GM12878 (cell line): ENCODE measurements at regions not wholly inside any gene's neighbourhood (a gene's known extent, or its start where the extent isn't known, plus 50 kb on each side); places are given as distances from the start of the nearest gene placed in this dataset.

ENCODE experiments used
- ATAC-seq: fragments of 200-7000 bp; cut with Tn5 transposase; 3 replicates; pipeline ENCODE4 v1.9.1; 2020; ENCODE audit warnings: mild to moderate bottlenecking, moderate library complexity
- BruUV-seq: library from RNA; stranded (reverse); fragments of 400-500 nt; replicated peaks from 2 replicates; lab custom pipeline; 2021; lab: Mats Ljungman, UMichigan
- CTCF ChIA-PET: fragments of 300-600 bp; sonication (Branson Sonifier 250); formaldehyde crosslinking; extraction: SDS; loops from one replicate; lab custom pipeline; 2021; ENCODE audit warnings: inconsistent platforms; lab: Yijun Ruan, JAX
- POLR2A ChIA-PET: fragments of 350-600 bp; formaldehyde crosslinking; extraction: SDS; loops from one replicate; lab custom pipeline; 2021; ENCODE audit warnings: inconsistent platforms; lab: Charles Lee
- RAD21 ChIA-PET: fragments of 300-600 bp; sonication (Branson Sonifier 250); formaldehyde crosslinking; loops from one replicate; lab custom pipeline; 2023; ENCODE audit warnings: antibody characterized with exemption; ENCODE audit not compliant: unreplicated experiment; lab: Charles Lee
- SMC1A ChIA-PET: fragments of 300-600 bp; sonication (Branson Sonifier 250); formaldehyde crosslinking; loops from one replicate; lab custom pipeline; 2023; ENCODE audit not compliant: unreplicated experiment, uncharacterized antibody; lab: Charles Lee
- DNase-seq: peaks from one replicate; pipeline ENCODE4 v3.0.0-alpha.2; 2011; ENCODE audit warnings: low read depth, low spot score
- FAIRE-seq: peaks from 3 replicates; lab custom pipeline; 2011; peaks lifted over from hg19 to GRCh38; lab: Jason Lieb, UNC
- H2AFZ ChIP-seq: 2 replicates; pipeline ENCODE4 v1.6.0; 2011; ENCODE audit warnings: low read depth, low read length, control low read depth; ENCODE audit not compliant: control insufficient read depth
- H3K27ac ChIP-seq: 2 replicates; pipeline ENCODE4 v1.5.1; 2011; ENCODE audit warnings: control low read depth; ENCODE audit not compliant: control insufficient read depth, insufficient read depth
- H3K27me3 ChIP-seq, 2 experiments: replicated peaks in 1 of 2; 2 replicates each; pipeline versions ENCODE4 v1.6.0 to v1.6.1; 2011; ENCODE audit warnings: low read length in 1 of 2; ENCODE audit not compliant: control insufficient read depth in 2 of 2, insufficient read depth in 2 of 2
- H3K36me3 ChIP-seq, 2 experiments: 2 replicates each; pipeline ENCODE4 v1.5.1; 2011; ENCODE audit warnings: low read length in 1 of 2; ENCODE audit not compliant: control insufficient read depth in 2 of 2, insufficient read depth in 2 of 2
- H3K4me1 ChIP-seq: 2 replicates; pipeline ENCODE4 v1.6.1; 2011; ENCODE audit warnings: mild to moderate bottlenecking, low read length, moderate library complexity, mixed read lengths; ENCODE audit not compliant: control insufficient read depth, insufficient read depth
- H3K4me2 ChIP-seq: 2 replicates; pipeline ENCODE4 v1.6.0; 2011; ENCODE audit warnings: control low read depth; ENCODE audit not compliant: control insufficient read depth, insufficient read depth
- H3K4me3 ChIP-seq: fragments of 200-600 bp; sonication (generic); 2 replicates; pipeline ENCODE4 v1.5.1; 2016
- H3K79me2 ChIP-seq: 2 replicates; pipeline ENCODE4 v1.6.0; 2011; ENCODE audit warnings: low read length; ENCODE audit not compliant: control insufficient read depth, insufficient read depth
- H3K9ac ChIP-seq: 2 replicates; pipeline ENCODE4 v1.8.0; 2011; ENCODE audit warnings: low read length, control low read depth, mixed read lengths; ENCODE audit not compliant: control insufficient read depth, insufficient read depth
- H3K9me3 ChIP-seq: replicated peaks from 3 replicates; pipeline ENCODE4 v1.5.1; 2011; ENCODE audit warnings: mild to moderate bottlenecking, low read length; ENCODE audit not compliant: control insufficient read depth, insufficient read depth
- H4K20me1 ChIP-seq: 2 replicates; pipeline ENCODE4 v1.6.0; 2011; ENCODE audit not compliant: control insufficient read depth, insufficient read depth
- BCL11A ChIP-seq: IDR thresholded peaks from 2 replicates; pipeline ENCODE4 v1.6.1; 2011; ENCODE audit warnings: low read depth, low read length
- CHD4 ChIP-seq: fragments of 200-600 bp; sonication (generic); IDR thresholded peaks from 2 replicates; pipeline ENCODE4 v1.6.1; 2016; ENCODE audit warnings: mild to moderate bottlenecking
- DPF2 ChIP-seq: fragments of 450-650 bp; IDR thresholded peaks from 2 replicates; pipeline ENCODE4 v1.6.1; 2017; ENCODE audit warnings: mild to moderate bottlenecking
- KLF5 ChIP-seq: fragments of 450-650 bp; IDR thresholded peaks from 2 replicates; pipeline ENCODE4 v1.6.1; 2014; ENCODE audit warnings: mild to moderate bottlenecking; ENCODE audit not compliant: partially characterized antibody
- RAD51 ChIP-seq: fragments of 450-650 bp; IDR thresholded peaks from 2 replicates; pipeline ENCODE4 v1.6.1; 2016; ENCODE audit warnings: moderate library complexity, mild to moderate bottlenecking, inconsistent platforms
- SUZ12 ChIP-seq: fragments of 200-600 bp; sonication (generic); IDR thresholded peaks from one replicate; pipeline ENCODE4 v1.6.1; 2018; ENCODE audit warnings: antibody characterized with exemption, mild to moderate bottlenecking; ENCODE audit not compliant: unreplicated experiment
- TARDBP ChIP-seq: IDR thresholded peaks from 2 replicates; pipeline ENCODE4 v1.6.1; 2016; ENCODE audit warnings: borderline replicate concordance
- TCF12 ChIP-seq: IDR thresholded peaks from 2 replicates; pipeline ENCODE4 v1.6.1; 2011; ENCODE audit warnings: low read depth, mild to moderate bottlenecking, low read length
- USF1 ChIP-seq: IDR thresholded peaks from 2 replicates; pipeline ENCODE4 v1.6.1; 2011; ENCODE audit warnings: borderline replicate concordance, low read depth, mild to moderate bottlenecking, moderate library complexity, mixed read lengths, low read length; ENCODE audit not compliant: insufficient read depth; ENCODE audit errors: extremely low read length
- ZNF592 ChIP-seq: fragments of 450-650 bp; IDR thresholded peaks from 2 replicates; pipeline ENCODE4 v1.6.1; 2017; ENCODE audit warnings: mild to moderate bottlenecking, moderate library complexity
- ZZZ3 ChIP-seq: IDR thresholded peaks from 2 replicates; pipeline ENCODE4 v1.6.1; 2011; ENCODE audit warnings: low read depth; ENCODE audit not compliant: control insufficient read depth, insufficient read length
- WGBS: methylation state at CpG from one replicate; pipeline ENCODE4 v1.1.6; 2016; ENCODE audit warnings: low lambda C conversion rate; ENCODE audit not compliant: insufficient replicate concordance, insufficient coverage; ENCODE audit errors: missing lambda C conversion rate; 5-methylcytosine and 5-hydroxymethylcytosine counted together
- in situ Hi-C: fragments of 300-500 bp; cut with MboI; formaldehyde crosslinking; loops from 9 replicates; pipeline ENCODE4 v1.14.3; 2018; ENCODE audit warnings: mixed read lengths
- intact Hi-C: fragments of 100-400 bp; cut with micrococcal nuclease; formaldehyde crosslinking; loops from one replicate; pipeline ENCODE4 v1.14.2; 2022; ENCODE audit not compliant: unreplicated experiment
- TF ChIP-seq, protein P1 (sequence below): fragments of 150-350 bp; IDR thresholded peaks from 2 replicates; pipeline ENCODE4 v1.6.1; 2016; ENCODE audit warnings: low read depth, low read length

DNA sequence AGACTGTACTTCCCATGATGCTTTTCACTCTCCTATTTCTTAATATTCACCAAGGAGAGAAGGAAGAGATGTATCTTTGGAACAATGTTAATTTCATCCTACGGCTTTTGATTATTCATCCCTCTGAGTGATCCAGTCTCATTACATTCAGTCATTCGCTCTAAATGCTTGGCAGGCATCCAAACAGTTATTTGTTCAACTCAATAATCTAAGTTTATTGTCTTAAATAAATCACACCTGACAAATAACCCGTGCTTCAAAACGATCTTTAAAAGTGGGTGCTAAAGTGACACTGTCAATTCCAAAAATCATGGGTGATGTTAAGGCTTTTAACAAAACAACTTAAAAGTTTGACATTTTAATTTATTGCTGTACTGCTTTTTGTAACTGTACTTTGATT, 233.1 kb downstream of the RASEF start:
- ATAC-seq (no peak), DNase-seq (no peak), FAIRE-seq (no peak)
- no peak for TF ChIP-seq CHD4
- TF ChIP-seq KLF5, result no peak
- TF ChIP-seq ZNF592, result no peak
- TF ChIP-seq, protein P1, sequence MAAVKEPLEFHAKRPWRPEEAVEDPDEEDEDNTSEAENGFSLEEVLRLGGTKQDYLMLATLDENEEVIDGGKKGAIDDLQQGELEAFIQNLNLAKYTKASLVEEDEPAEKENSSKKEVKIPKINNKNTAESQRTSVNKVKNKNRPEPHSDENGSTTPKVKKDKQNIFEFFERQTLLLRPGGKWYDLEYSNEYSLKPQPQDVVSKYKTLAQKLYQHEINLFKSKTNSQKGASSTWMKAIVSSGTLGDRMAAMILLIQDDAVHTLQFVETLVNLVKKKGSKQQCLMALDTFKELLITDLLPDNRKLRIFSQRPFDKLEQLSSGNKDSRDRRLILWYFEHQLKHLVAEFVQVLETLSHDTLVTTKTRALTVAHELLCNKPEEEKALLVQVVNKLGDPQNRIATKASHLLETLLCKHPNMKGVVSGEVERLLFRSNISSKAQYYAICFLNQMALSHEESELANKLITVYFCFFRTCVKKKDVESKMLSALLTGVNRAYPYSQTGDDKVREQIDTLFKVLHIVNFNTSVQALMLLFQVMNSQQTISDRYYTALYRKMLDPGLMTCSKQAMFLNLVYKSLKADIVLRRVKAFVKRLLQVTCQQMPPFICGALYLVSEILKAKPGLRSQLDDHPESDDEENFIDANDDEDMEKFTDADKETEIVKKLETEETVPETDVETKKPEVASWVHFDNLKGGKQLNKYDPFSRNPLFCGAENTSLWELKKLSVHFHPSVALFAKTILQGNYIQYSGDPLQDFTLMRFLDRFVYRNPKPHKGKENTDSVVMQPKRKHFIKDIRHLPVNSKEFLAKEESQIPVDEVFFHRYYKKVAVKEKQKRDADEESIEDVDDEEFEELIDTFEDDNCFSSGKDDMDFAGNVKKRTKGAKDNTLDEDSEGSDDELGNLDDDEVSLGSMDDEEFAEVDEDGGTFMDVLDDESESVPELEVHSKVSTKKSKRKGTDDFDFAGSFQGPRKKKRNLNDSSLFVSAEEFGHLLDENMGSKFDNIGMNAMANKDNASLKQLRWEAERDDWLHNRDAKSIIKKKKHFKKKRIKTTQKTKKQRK, result no peak
- no peak for TF ChIP-seq SUZ12
- no peak for TF ChIP-seq DPF2
- TF ChIP-seq USF1, result no peak
- TF ChIP-seq BCL11A, result no peak
- no peak for TF ChIP-seq TCF12
- TF ChIP-seq ZZZ3, result no peak
- TF ChIP-seq RAD51, result no peak
- TF ChIP-seq TARDBP, result no peak
- intact Hi-C loops, result no loop called here
- H3K4me3 ChIP-seq, result no peak overlapping the region
- no peaks in the 10 kb centered on the region for H3K4me1 ChIP-seq
- ChIA-PET CTCF (no interaction called here), RAD21 (no interaction called here), SMC1A (no interaction called here), POLR2A (no interaction called here)
- BruUV-seq, result no TSS peak
- no peak overlapping the region for H3K27ac ChIP-seq
- H4K20me1 ChIP-seq, result no peaks in the 10 kb centered on the region
- H3K9me3 ChIP-seq, result no peaks in the 10 kb centered on the region
- no peak overlapping the region for H3K4me2 ChIP-seq
- no peaks in the 10 kb centered on the region for H3K79me2 ChIP-seq
- in situ Hi-C loops, result loop anchor here (5.0 kb wide), 1 partner anchor 52 kb away; no protein-coding TSS in a partner anchor
- no peak overlapping the region for H2AFZ ChIP-seq
- H3K36me3 ChIP-seq, result no peaks in the 10 kb centered on the region
- no peak overlapping the region for H3K9ac ChIP-seq
- 20% methylated on average over 4 of the region's 4 CpGs for WGBS
- H3K27me3 ChIP-seq, result no peaks in the 10 kb centered on the region
